SJCRH30 (cell line): ENCODE measurements at regions not wholly inside any gene's neighbourhood (a gene's known extent, or its start where the extent isn't known, plus 50 kb on each side); places are given as distances from the start of the nearest gene placed in this dataset.

Source experiments
- DNase-seq, 2 experiments: peaks; one replicate each; pipeline ENCODE4 v3.0.0-alpha.2; 2015 to 2020
- H3K27ac ChIP-seq: fragments of 250-450 bp; sonication (Bioruptor Pico); 2 replicates; pipeline ENCODE4 v1.5.1; 2020; ENCODE audit warnings: mild to moderate bottlenecking, moderate library complexity
- H3K27me3 ChIP-seq: fragments of 250-450 bp; sonication (Bioruptor Pico); 2 replicates; pipeline ENCODE4 v1.5.1; 2020; ENCODE audit warnings: mild to moderate bottlenecking, moderate library complexity
- H3K36me3 ChIP-seq: fragments of 250-450 bp; sonication (Bioruptor Pico); 2 replicates; pipeline ENCODE4 v1.5.1; 2020; ENCODE audit warnings: mild to moderate bottlenecking, moderate library complexity
- H3K4me1 ChIP-seq: fragments of 250-450 bp; sonication (Bioruptor Pico); 2 replicates; pipeline ENCODE4 v1.5.1; 2020; ENCODE audit warnings: mild to moderate bottlenecking, moderate library complexity
- H3K4me3 ChIP-seq: fragments of 250-450 bp; sonication (Bioruptor Pico); 2 replicates; pipeline ENCODE4 v1.5.1; 2020; ENCODE audit warnings: mild to moderate bottlenecking, moderate library complexity
- H3K9me3 ChIP-seq: fragments of 250-450 bp; sonication (Bioruptor Pico); replicated peaks from 2 replicates; pipeline ENCODE4 v1.5.1; 2020; ENCODE audit warnings: mild to moderate bottlenecking, moderate library complexity

DNA sequence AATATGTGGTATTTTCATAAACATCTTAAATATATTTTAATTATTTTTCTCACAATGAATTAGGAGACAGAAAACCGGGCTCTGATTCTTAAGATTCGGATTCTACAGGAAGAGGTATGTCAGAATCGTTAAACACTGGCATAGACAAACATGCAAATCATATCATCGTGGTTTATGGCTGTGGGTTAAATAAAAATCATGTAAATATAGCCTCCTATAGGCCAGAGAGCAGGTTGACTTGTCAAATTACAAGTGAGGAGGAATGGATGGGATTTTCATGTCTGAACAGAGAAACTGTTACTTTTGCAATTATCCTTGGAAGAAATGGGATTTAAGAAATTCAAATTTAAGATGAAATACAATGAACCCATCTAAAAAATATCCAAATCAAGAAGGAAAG, 74.9 kb upstream of the BCAT1 start:
- H3K27me3 ChIP-seq, result 0 out of 2 replicates have a peak, but pooled peaks cover 2% of the 10 kb centered on the region
- no peaks in the 10 kb centered on the region for H3K4me1 ChIP-seq
- no peaks in the 10 kb centered on the region for H3K36me3 ChIP-seq
- no peaks in the 10 kb centered on the region for H3K9me3 ChIP-seq
- H3K4me3 ChIP-seq, result no peak overlapping the region
- no peak overlapping the region for H3K27ac ChIP-seq
- DNase-seq, result no peak

DNA sequence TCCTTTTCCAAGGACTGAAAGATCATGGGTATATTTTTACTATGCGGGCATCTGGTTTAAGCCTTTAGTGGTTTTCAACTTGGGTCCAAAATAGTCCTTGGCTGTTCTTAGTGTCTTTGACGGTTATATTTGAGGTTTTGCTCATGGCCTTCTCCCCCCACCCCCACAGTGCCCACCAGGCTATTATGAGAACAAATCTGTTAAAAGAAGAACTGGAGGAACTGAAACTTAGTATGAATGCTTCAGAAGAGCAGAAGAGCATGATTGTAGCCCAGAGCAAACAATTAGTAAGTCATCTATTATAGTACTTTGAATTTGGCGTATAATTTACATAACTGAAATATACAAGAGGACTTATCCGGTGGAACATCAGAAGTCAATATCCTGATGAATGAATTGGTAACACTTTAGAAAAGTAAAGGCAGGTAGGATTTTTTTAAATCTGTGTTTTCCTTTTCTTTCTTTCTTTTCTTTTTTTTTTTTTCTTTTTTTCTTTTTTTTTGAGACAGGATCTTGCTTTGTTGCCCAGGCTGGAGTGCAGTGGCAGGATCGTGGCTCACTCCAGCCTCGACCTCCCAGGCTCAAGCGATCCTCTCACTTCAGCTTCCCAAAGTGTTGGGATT, 71.8 kb upstream of the BCAT1 start:
- Histone ChIP-seq H3K4me1 (no peaks in the 10 kb centered on the region), H3K27ac (no peak overlapping the region), H3K27me3 (0 out of 2 replicates have a peak, but pooled peaks cover 2% of the 10 kb centered on the region), H3K36me3 (no peaks in the 10 kb centered on the region), H3K9me3 (no peaks in the 10 kb centered on the region), H3K4me3 (no peak overlapping the region)
- DNase-seq, result no peak

DNA sequence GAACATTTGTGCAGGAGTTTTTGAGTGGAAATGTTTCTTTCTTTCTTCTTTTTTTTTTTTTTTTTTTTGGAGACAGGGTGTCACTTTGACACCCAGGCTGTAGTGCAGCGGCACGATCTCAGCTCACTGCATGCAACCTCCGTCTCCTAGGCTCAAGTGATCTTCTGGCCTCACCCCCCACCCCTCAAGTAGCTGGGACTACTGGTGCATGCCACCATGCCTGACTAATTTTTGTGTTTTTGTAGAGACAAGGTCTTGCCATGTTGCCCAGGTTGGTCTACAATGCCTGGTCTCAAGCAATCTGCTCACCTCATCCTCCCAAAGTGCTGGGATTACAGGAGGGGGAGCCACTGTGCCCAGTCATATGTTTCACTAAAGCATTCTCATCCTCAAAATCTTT, 69.2 kb upstream of the BCAT1 start:
- Histone ChIP-seq H3K4me3 (no peak overlapping the region), H3K4me1 (no peaks in the 10 kb centered on the region), H3K36me3 (no peaks in the 10 kb centered on the region), H3K27ac (no peak overlapping the region), H3K27me3 (no peaks in the 10 kb centered on the region), H3K9me3 (no peaks in the 10 kb centered on the region)
- no peak for DNase-seq

DNA sequence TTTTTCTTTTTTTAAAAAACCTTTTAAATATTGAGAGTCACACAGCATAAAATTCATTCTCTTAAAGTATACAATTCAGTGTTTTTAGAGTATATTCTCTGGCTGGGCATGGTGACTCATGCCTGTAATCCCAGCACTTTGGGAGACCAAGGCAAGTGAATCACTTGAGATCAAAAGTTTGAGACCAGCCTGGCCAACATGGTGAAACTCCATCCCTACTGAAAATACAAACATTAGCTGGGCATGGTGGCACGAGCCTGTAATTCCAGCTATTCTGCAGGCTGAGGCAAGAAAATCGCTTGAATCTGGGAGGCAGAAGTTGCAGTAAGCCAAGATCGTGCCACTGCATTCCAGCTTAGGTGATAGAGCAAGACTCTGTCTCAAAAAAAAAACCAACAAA, 68.4 kb upstream of the BCAT1 start:
- Histone ChIP-seq H3K27me3 (no peaks in the 10 kb centered on the region), H3K36me3 (no peaks in the 10 kb centered on the region), H3K4me1 (no peaks in the 10 kb centered on the region), H3K4me3 (no peak overlapping the region), H3K9me3 (no peaks in the 10 kb centered on the region), H3K27ac (no peak overlapping the region)
- DNase-seq, result no peak

DNA sequence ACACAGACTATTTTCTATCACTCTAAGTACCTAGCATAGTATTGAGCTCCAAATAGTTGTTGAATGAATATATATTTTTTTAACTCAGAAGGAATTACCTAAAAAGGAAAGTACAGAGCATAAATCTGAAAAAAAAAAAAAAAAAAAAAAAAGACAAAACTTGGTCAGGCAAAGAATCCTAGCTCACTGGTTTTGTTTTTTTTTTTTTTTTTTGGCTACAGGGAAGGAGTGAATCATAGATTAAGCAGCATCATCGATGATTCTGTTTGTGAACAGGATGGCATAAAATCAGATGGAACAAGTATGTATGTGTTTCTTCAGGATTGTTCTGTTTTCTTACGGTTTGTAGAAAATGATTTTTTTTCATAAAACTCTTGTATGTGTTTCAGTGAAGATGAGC, 66.1 kb upstream of the BCAT1 start:
- Histone ChIP-seq H3K27ac (no peak overlapping the region), H3K27me3 (no peaks in the 10 kb centered on the region), H3K36me3 (no peaks in the 10 kb centered on the region), H3K4me1 (no peaks in the 10 kb centered on the region), H3K4me3 (no peak overlapping the region), H3K9me3 (no peaks in the 10 kb centered on the region)
- DNase-seq, result no peak

DNA sequence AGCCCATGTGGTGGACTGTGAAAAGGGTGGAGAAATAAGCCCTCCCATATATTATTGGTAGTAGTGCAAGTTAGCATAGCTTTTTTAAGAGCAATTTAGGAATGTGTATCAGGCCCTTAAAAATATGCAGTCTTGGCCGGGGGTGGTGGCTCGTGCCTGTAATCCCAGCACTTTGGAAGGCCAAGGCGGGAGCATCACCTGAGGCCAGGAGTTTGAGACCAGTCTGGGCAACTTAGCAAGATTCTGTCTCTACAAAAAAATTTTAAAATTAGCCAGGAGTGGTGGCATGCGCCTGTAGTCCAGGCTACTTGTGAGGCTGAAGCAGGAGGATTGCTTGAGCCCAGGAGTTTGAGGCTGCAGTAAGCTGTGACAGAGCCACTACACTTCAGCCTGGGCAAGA, 64.2 kb upstream of the BCAT1 start:
- no peaks in the 10 kb centered on the region for H3K36me3 ChIP-seq
- H3K4me1 ChIP-seq, result no peaks in the 10 kb centered on the region
- no peak overlapping the region for H3K4me3 ChIP-seq
- no peaks in the 10 kb centered on the region for H3K9me3 ChIP-seq
- no peak overlapping the region for H3K27ac ChIP-seq
- no peaks in the 10 kb centered on the region for H3K27me3 ChIP-seq
- DNase-seq, result no peak

DNA sequence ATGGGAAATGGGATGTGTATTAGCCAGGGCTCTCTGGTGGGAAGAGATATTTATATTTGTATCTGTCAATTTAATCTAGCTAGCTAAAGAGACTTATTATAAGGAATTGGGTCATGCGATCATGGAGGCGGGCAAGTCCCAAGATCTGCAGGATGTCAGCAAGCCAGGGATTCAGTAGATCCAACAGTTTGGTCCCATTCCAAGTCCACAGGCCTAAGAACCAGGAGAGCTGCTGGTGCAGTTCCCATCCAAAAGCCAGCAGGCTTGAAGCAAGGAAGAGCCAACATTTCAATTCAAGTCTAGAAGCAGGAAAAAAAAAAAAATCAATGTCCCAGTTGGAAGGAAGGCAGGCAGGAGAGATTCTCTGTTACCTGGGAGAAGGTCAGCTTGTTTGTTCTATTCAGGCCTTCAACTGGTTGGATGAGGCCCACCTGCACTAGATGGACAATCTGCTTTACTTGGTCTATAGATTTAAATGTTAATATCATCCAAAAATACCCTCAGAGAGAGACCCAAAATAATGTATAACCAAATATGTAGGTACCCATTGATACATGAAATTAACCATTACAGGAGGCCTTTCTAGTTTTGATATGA, 60.7 kb upstream of the BCAT1 start:
- Histone ChIP-seq H3K9me3 (no peaks in the 10 kb centered on the region), H3K4me1 (no peaks in the 10 kb centered on the region), H3K27me3 (no peaks in the 10 kb centered on the region), H3K27ac (no peak overlapping the region), H3K36me3 (no peaks in the 10 kb centered on the region), H3K4me3 (no peak overlapping the region)
- DNase-seq, result no peak

DNA sequence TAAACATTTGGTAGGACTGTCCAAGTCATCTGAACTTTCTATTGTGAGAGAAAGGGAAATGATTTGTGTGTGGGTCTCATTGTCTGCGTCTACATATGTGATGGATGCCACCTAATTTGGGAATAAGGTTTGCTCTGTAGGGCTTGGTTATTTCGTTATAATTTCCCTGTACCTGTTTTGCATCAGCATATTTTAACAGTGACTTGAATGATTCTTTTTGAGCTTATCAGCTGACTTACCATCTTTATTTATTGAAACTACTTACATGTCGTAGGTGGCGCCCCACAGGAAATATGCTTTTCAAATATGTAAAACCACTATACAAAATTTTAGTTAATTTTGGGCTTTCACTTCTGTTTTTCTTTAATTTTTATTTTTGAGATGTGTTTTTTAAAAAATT, 56.5 kb upstream of the BCAT1 start:
- Histone ChIP-seq H3K36me3 (no peaks in the 10 kb centered on the region), H3K27ac (no peak overlapping the region), H3K27me3 (no peaks in the 10 kb centered on the region), H3K4me1 (no peaks in the 10 kb centered on the region), H3K4me3 (no peak overlapping the region), H3K9me3 (no peaks in the 10 kb centered on the region)
- DNase-seq, result no peak

DNA sequence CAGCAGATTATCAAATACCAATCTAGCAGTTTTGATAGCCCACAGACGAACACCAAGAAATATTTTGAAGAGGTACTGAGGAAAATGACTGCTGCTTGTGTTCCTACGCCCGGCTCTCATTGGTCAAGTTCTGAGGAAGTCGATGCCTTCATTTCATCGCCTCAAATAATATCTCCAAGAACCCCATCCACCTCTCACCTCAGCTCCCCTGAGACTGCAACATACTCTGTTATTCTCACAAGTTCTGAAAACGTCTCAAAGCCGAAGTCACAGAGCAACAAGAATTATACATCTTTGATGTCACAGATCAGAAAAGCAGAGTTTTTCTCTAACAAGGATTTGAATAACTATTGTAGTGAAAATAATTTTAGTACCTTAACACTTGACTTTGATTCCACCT, 55.5 kb upstream of the BCAT1 start:
- no peak for DNase-seq
- Histone ChIP-seq H3K4me1 (no peaks in the 10 kb centered on the region), H3K9me3 (no peaks in the 10 kb centered on the region), H3K27ac (no peak overlapping the region), H3K27me3 (no peaks in the 10 kb centered on the region), H3K36me3 (no peaks in the 10 kb centered on the region), H3K4me3 (no peak overlapping the region)

DNA sequence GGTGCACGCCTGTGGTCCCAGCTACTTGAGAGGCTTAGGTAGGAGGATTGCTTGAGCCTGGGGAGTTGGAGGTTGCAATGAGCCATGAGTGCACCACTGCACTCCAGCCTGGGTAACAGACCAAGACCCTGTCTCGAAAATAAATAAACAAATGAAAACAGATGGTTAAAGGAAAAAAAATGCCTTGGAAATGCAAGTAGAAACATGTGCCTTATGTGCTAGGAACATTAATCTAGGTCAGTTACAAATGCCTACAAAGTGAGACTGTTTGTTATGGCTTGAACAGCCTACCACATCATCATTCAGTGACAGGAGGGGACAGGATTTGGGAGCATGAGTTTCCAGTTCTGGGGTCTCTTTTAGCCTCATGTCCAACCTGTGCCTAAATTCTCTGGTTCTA, 52.4 kb upstream of the BCAT1 start:
- H3K27ac ChIP-seq, result no peak overlapping the region
- DNase-seq, result peak in 1 of 2 experiments; percentile 19
- no peaks in the 10 kb centered on the region for H3K36me3 ChIP-seq
- H3K9me3 ChIP-seq, result no peaks in the 10 kb centered on the region
- H3K4me3 ChIP-seq, result no peak overlapping the region
- no peaks in the 10 kb centered on the region for H3K27me3 ChIP-seq
- peaks cover 9% of the 10 kb centered on the region for H3K4me1 ChIP-seq
